ENCODE measurements at regions not wholly inside any gene's neighbourhood (a gene's known extent, or its start where the extent isn't known, plus 50 kb on each side); places are given as distances from the start of the nearest gene placed in this dataset.

GRCh38 chr5:4541334-4541733 is 598.8 kb upstream of the ADAMTS16 start:
- DNase-seq = no peak

- no peak for DNase-seq
Measured at GRCh38 chr5:4542145-4542778, 597.9 kb upstream of the ADAMTS16 start.

GRCh38 chr5:4544049-4544670 is 596.0 kb upstream of the ADAMTS16 start:
- no peak for DNase-seq

- no peak for DNase-seq
Measured at GRCh38 chr5:4547547-4547946, 592.6 kb upstream of the ADAMTS16 start.

- no peak for DNase-seq
Measured at GRCh38 chr5:4548341-4548740, 591.8 kb upstream of the ADAMTS16 start.

GRCh38 chr5:4549351-4549750 is 590.8 kb upstream of the ADAMTS16 start:
- no peak for DNase-seq

- no peak for DNase-seq
Measured at GRCh38 chr5:4551034-4551433, 589.1 kb upstream of the ADAMTS16 start.

- no peak for DNase-seq
Measured at GRCh38 chr5:4553130-4553529, 587.0 kb upstream of the ADAMTS16 start.

- no peak for DNase-seq
Measured at GRCh38 chr5:4553978-4554377, 586.2 kb upstream of the ADAMTS16 start.

- DNase-seq = no peak
Measured at GRCh38 chr5:4555725-4556285, 584.3 kb upstream of the ADAMTS16 start.

GRCh38 chr5:4561403-4561802 is 578.7 kb upstream of the ADAMTS16 start:
- DNase-seq = no peak

GRCh38 chr5:4563400-4563799 is 576.7 kb upstream of the ADAMTS16 start:
- DNase-seq = peak; percentile 10

- DNase-seq = no peak
Measured at GRCh38 chr5:4570047-4570995, 569.8 kb upstream of the ADAMTS16 start.

GRCh38 chr5:4571248-4571948 is 568.7 kb upstream of the ADAMTS16 start:
- no peak for DNase-seq

- DNase-seq = no peak
Measured at GRCh38 chr5:4572311-4573100, 567.6 kb upstream of the ADAMTS16 start.

GRCh38 chr5:4575608-4576007 is 564.5 kb upstream of the ADAMTS16 start:
- DNase-seq = no peak

GRCh38 chr5:4576161-4576748 is 563.9 kb upstream of the ADAMTS16 start:
- no peak for DNase-seq

GRCh38 chr5:4576908-4577307 is 563.2 kb upstream of the ADAMTS16 start:
- no peak for DNase-seq

- no peak for DNase-seq
Measured at GRCh38 chr5:4579679-4580078, 560.5 kb upstream of the ADAMTS16 start.

- no peak for DNase-seq
Measured at GRCh38 chr5:4580772-4581171, 559.4 kb upstream of the ADAMTS16 start.

GRCh38 chr5:4581289-4581688 is 558.8 kb upstream of the ADAMTS16 start:
- DNase-seq = no peak

GRCh38 chr5:4584982-4585381 is 555.1 kb upstream of the ADAMTS16 start:
- DNase-seq = no peak

Data from COR-L47 (cell line).